ENCODE measurements at regions not wholly inside any gene's neighbourhood (a gene's known extent, or its start where the extent isn't known, plus 50 kb on each side); places are given as distances from the start of the nearest gene placed in this dataset.

DNA sequence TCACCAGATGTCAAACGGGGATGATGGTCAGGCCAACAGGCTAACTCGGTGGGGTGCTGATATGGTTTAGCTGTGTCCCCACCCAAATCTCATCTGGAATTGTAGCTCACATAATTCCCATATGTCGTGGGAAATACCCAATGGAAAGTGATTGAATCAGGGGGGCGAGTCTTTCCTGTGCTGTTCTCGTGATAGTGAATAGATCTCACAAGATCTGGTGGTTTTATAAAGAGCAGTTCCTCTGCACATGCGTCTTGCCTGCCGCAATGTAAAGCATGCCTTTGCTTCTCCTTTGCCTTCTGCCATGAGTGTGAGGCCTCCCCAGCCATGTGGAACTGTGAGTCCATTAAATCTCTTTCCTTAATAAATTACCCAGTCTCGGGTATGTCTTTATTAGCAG lies 74.4 kb upstream of the YWHAQ start:
- TF ChIP-seq, protein P1, sequence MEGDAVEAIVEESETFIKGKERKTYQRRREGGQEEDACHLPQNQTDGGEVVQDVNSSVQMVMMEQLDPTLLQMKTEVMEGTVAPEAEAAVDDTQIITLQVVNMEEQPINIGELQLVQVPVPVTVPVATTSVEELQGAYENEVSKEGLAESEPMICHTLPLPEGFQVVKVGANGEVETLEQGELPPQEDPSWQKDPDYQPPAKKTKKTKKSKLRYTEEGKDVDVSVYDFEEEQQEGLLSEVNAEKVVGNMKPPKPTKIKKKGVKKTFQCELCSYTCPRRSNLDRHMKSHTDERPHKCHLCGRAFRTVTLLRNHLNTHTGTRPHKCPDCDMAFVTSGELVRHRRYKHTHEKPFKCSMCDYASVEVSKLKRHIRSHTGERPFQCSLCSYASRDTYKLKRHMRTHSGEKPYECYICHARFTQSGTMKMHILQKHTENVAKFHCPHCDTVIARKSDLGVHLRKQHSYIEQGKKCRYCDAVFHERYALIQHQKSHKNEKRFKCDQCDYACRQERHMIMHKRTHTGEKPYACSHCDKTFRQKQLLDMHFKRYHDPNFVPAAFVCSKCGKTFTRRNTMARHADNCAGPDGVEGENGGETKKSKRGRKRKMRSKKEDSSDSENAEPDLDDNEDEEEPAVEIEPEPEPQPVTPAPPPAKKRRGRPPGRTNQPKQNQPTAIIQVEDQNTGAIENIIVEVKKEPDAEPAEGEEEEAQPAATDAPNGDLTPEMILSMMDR (IDR thresholded peaks at IDR 0.05 in 8 of 11, conservative IDR thresholded peaks at IDR 0.05 in 3 of 11) = no peak
- TF ChIP-seq POLR2AphosphoS5 (IDR thresholded peaks at IDR 0.05) = no peak
